Activated CD8-positive, alpha-beta T cell treated with anti-CD3 and anti-CD28 coated beads for 36 hours (primary cell): ENCODE measurements at regions not wholly inside any gene's neighbourhood (a gene's known extent, or its start where the extent isn't known, plus 50 kb on each side); places are given as distances from the start of the nearest gene placed in this dataset.
"Not testable (repeated sequence)": the region's sequence is repeated elsewhere in the genome, so short reads cannot be mapped to it uniquely, and the experiment has no call there.

ENCODE experiments used
- ATAC-seq: fragments of 200-7000 bp; cut with Tn5 transposase; one replicate; pipeline ENCODE4 v1.10.0; 2021; ENCODE audit warnings: mild to moderate bottlenecking, moderate library complexity
- CTCF ChIA-PET: fragments of 350-600 bp; sonication (Branson Sonifier 250); formaldehyde crosslinking; loops from one replicate; lab custom pipeline; 2021; ENCODE audit warnings: antibody characterized with exemption; lab: Charles Lee
- POLR2A ChIA-PET: fragments of 350-600 bp; sonication (Branson Sonifier 250); formaldehyde crosslinking; loops from one replicate; lab custom pipeline; 2021; ENCODE audit warnings: antibody characterized with exemption; lab: Charles Lee
- DNase-seq: peaks from one replicate; pipeline ENCODE4 v3.0.0-alpha.2; 2020
- H3K27ac Mint-ChIP-seq: one replicate; pipeline ENCODE4 v1.8.0; 2021; ENCODE audit warnings: mild to moderate bottlenecking, mixed read lengths
- H3K27me3 Mint-ChIP-seq: one replicate; pipeline ENCODE4 v1.8.0; 2021; ENCODE audit warnings: mixed read lengths
- H3K36me3 Mint-ChIP-seq: one replicate; pipeline ENCODE4 v1.8.0; 2021; ENCODE audit warnings: low read depth, mixed read lengths
- H3K4me1 Mint-ChIP-seq: one replicate; pipeline ENCODE4 v1.8.0; 2021; ENCODE audit warnings: low read depth, mixed read lengths
- H3K4me3 Mint-ChIP-seq: one replicate; pipeline ENCODE4 v1.8.0; 2021; ENCODE audit warnings: mild to moderate bottlenecking, moderate library complexity, mixed read lengths
- H3K9me3 Mint-ChIP-seq: one replicate; pipeline ENCODE4 v1.8.0; 2021; ENCODE audit warnings: mixed read lengths
- intact Hi-C: fragments of 100-400 bp; cut with micrococcal nuclease; formaldehyde crosslinking; loops from one replicate; pipeline ENCODE4 v1.10.0; 2022
- TF ChIP-seq, protein P1 (sequence below): fragments of 200-600 bp; IDR thresholded peaks from one replicate; pipeline ENCODE4 v1.8.0; 2022; ENCODE audit warnings: antibody characterized with exemption, mild to moderate bottlenecking

DNA sequence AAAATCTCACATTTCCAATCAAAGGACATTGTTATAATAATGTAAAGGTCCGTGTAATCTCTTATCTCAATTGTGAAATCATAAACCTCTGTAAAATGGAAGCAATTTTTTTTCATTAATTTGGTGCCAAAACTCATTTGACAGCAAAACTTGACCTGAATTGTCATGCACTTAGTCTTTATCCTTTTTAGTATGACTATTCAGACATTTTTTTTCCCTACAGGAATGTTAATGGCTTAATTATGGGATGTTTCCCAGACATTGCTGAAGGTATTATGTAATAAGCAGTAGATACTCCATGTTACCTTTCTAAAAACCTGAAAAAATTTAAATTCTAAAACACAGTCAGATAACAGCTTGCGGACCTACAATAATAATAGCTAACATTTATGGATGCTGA lies 228.9 kb downstream of the LHFPL1 start:
- DNase-seq (no peak), ATAC-seq (no peak)
- TF ChIP-seq, protein P1, sequence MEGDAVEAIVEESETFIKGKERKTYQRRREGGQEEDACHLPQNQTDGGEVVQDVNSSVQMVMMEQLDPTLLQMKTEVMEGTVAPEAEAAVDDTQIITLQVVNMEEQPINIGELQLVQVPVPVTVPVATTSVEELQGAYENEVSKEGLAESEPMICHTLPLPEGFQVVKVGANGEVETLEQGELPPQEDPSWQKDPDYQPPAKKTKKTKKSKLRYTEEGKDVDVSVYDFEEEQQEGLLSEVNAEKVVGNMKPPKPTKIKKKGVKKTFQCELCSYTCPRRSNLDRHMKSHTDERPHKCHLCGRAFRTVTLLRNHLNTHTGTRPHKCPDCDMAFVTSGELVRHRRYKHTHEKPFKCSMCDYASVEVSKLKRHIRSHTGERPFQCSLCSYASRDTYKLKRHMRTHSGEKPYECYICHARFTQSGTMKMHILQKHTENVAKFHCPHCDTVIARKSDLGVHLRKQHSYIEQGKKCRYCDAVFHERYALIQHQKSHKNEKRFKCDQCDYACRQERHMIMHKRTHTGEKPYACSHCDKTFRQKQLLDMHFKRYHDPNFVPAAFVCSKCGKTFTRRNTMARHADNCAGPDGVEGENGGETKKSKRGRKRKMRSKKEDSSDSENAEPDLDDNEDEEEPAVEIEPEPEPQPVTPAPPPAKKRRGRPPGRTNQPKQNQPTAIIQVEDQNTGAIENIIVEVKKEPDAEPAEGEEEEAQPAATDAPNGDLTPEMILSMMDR, result no peak
- POLR2A ChIA-PET, result no interaction called here
- CTCF ChIA-PET, result no interaction called here
- intact Hi-C loops, result no loop called here
- Mint-ChIP-seq H3K9me3 (no peaks in the 10 kb centered on the region), H3K27me3 (no peaks in the 10 kb centered on the region), H3K27ac (no peak overlapping the region), H3K4me3 (no peak overlapping the region), H3K36me3 (no peaks in the 10 kb centered on the region), H3K4me1 (no peaks in the 10 kb centered on the region)

DNA sequence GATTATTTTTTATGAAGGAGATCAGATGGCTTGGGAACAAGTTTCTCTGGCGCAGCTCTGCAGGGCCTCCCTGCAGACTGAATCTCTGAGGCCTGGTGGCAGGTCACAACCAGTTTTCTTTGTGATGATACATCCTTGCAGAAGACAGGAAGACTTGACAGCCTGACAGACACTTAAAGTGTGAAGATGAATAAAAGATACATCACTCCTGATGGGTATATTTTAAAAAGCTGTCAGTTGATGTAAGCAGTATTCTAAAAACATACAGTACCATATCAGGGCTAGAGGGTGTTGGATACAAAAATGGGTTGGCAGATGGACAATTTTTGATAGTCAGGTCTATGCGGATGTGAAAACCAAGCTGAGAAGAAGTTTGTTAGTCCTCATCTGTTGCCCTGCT lies 239.5 kb downstream of the LHFPL1 start:
- Mint-ChIP-seq H3K4me3 (no peak overlapping the region), H3K27me3 (no peaks in the 10 kb centered on the region), H3K9me3 (no peaks in the 10 kb centered on the region), H3K4me1 (no peaks in the 10 kb centered on the region), H3K36me3 (no peaks in the 10 kb centered on the region), H3K27ac (no peak overlapping the region)
- CTCF ChIA-PET, result no interaction called here
- intact Hi-C loops, result no loop called here
- POLR2A ChIA-PET, result no interaction called here
- no peak for DNase-seq
- no peak for ATAC-seq
- TF ChIP-seq, protein P1, result no peak

GRCh38 chrX:112424166-112424565 lies 255.6 kb downstream of the LHFPL1 start:
- ChIA-PET CTCF (no interaction called here), POLR2A (no interaction called here)
- H3K27me3 Mint-ChIP-seq, result no peaks in the 10 kb centered on the region
- no peak overlapping the region for H3K4me3 Mint-ChIP-seq
- H3K4me1 Mint-ChIP-seq, result no peaks in the 10 kb centered on the region
- ATAC-seq (no peak), DNase-seq (no peak)
- H3K9me3 Mint-ChIP-seq, result no peaks in the 10 kb centered on the region
- H3K36me3 Mint-ChIP-seq, result no peaks in the 10 kb centered on the region
- intact Hi-C loops, result no loop called here
- no peak overlapping the region for H3K27ac Mint-ChIP-seq
- TF ChIP-seq, protein P1, result no peak

DNA sequence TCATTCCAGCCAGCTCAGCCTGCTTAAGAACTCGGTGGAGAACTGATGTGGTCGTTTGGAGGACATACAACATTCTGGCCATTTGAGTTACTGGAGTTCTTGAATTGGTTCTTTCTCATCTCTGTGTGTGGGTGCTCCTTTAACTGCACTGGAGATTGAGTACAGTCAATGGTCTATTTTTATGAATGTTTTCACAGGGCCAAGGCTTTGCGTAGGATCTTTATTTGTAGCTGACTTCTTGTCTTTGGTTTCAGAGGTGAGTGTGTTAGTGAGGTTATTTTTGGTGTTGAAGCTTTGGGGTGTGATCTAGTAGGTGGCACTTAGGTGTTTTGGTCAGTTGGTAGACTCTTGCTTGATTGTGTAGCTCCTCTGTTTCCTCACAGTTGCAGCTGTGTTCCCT lies 288.4 kb downstream of the LHFPL1 start:
- peaks cover 1% of the 10 kb centered on the region for H3K27me3 Mint-ChIP-seq
- ChIA-PET CTCF (no interaction called here), POLR2A (no interaction called here)
- intact Hi-C loops, result no loop called here
- no peaks in the 10 kb centered on the region for H3K36me3 Mint-ChIP-seq
- peaks cover 1% of the 10 kb centered on the region for H3K9me3 Mint-ChIP-seq
- DNase-seq (no peak), ATAC-seq (no peak)
- H3K4me3 Mint-ChIP-seq, result no peak overlapping the region
- TF ChIP-seq, protein P1, result no peak
- no peaks in the 10 kb centered on the region for H3K4me1 Mint-ChIP-seq
- H3K27ac Mint-ChIP-seq, result no peak overlapping the region

GRCh38 chrX:112381649-112382298 lies 298.0 kb downstream of the LHFPL1 start:
- CTCF ChIA-PET, H3K27me3 Mint-ChIP-seq, POLR2A ChIA-PET, H3K9me3 Mint-ChIP-seq, DNase-seq, H3K4me1 Mint-ChIP-seq, H3K27ac Mint-ChIP-seq, H3K4me3 Mint-ChIP-seq, H3K36me3 Mint-ChIP-seq, ATAC-seq, intact Hi-C loops: not testable (repeated sequence)
